Urinary bladder (tissue), 3 donors: ENCODE measurements at regions not wholly inside any gene's neighbourhood (a gene's known extent, or its start where the extent isn't known, plus 50 kb on each side); places are given as distances from the start of the nearest gene placed in this dataset.

Experiments
- DNase-seq: peaks from one replicate; pipeline ENCODE4 v3.0.0-alpha.2; 2015; ENCODE audit errors: extremely low spot score
- H3K27ac ChIP-seq: one replicate; pipeline ENCODE4 v1.5.1; 2013; ENCODE audit warnings: low read depth, mild to moderate bottlenecking, moderate library complexity
- H3K36me3 ChIP-seq: one replicate; pipeline ENCODE4 v1.6.1; 2013; ENCODE audit warnings: mild to moderate bottlenecking, moderate library complexity; ENCODE audit not compliant: insufficient read depth
- H3K4me1 ChIP-seq: one replicate; pipeline ENCODE4 v1.6.1; 2013; ENCODE audit warnings: mild to moderate bottlenecking, moderate library complexity; ENCODE audit not compliant: insufficient read depth
- H3K4me3 ChIP-seq: one replicate; pipeline ENCODE4 v1.5.1; 2013; ENCODE audit warnings: low read depth, low read length
- WGBS: extraction: QIAGEN DNeasy Blood & Tissue Kit; methylation state at CpG from one replicate; pipeline ENCODE4 v1.1.7; 2013; 5-methylcytosine and 5-hydroxymethylcytosine counted together
- donor health status: healthy with polysubstance abuse.
- donor health status: healthy.

GRCh38 chr3:5727743-5728484 lies 540.4 kb downstream of the EDEM1 start:
- no peaks in the 10 kb centered on the region for H3K4me1 ChIP-seq
- no peak for DNase-seq
- WGBS = 87% methylated on average over 10 of the region's 10 CpGs
- H3K36me3 ChIP-seq = no peaks in the 10 kb centered on the region
- no peak overlapping the region for H3K27ac ChIP-seq
- no peak overlapping the region for H3K4me3 ChIP-seq

- no peak for DNase-seq
- 92% methylated on average over 4 of the region's 4 CpGs for WGBS
- Histone ChIP-seq H3K4me3 (no peak overlapping the region), H3K36me3 (no peaks in the 10 kb centered on the region), H3K4me1 (no peaks in the 10 kb centered on the region), H3K27ac (no peak overlapping the region)
These were observed 542.3 kb downstream of the EDEM1 start for GRCh38 chr3:5729852-5730251.

- DNase-seq = no peak
- H3K4me1 ChIP-seq = no peaks in the 10 kb centered on the region
- no peak overlapping the region for H3K4me3 ChIP-seq
- H3K36me3 ChIP-seq = no peaks in the 10 kb centered on the region
- WGBS = 85% methylated on average over 2 of the region's 2 CpGs
- no peak overlapping the region for H3K27ac ChIP-seq
These were observed 543.6 kb downstream of the EDEM1 start for GRCh38 chr3:5731100-5731499.

- no peaks in the 10 kb centered on the region for H3K36me3 ChIP-seq
- DNase-seq = no peak
- no peak overlapping the region for H3K27ac ChIP-seq
- H3K4me3 ChIP-seq = no peak overlapping the region
- WGBS = 26% methylated on average over 2 of the region's 2 CpGs
- no peaks in the 10 kb centered on the region for H3K4me1 ChIP-seq
These were observed 544.6 kb downstream of the EDEM1 start for GRCh38 chr3:5732081-5732480.

GRCh38 chr3:5733995-5734394 lies 546.5 kb downstream of the EDEM1 start:
- Histone ChIP-seq H3K27ac (no peak overlapping the region), H3K4me3 (no peak overlapping the region), H3K36me3 (no peaks in the 10 kb centered on the region), H3K4me1 (no peaks in the 10 kb centered on the region)
- no peak for DNase-seq
- 69% methylated on average over 4 of the region's 4 CpGs for WGBS

- no peak for DNase-seq
- no peak overlapping the region for H3K27ac ChIP-seq
- no peaks in the 10 kb centered on the region for H3K4me1 ChIP-seq
- 70% methylated on average over 6 of the region's 6 CpGs for WGBS
- no peaks in the 10 kb centered on the region for H3K36me3 ChIP-seq
- no peak overlapping the region for H3K4me3 ChIP-seq
These were observed 548.4 kb downstream of the EDEM1 start for GRCh38 chr3:5735896-5736295.

GRCh38 chr3:5739299-5739935 lies 551.9 kb downstream of the EDEM1 start:
- Histone ChIP-seq H3K36me3 (no peaks in the 10 kb centered on the region), H3K4me1 (no peaks in the 10 kb centered on the region), H3K4me3 (no peak overlapping the region), H3K27ac (no peak overlapping the region)
- no peak for DNase-seq
- 60% methylated on average over 3 of the region's 3 CpGs for WGBS

- Histone ChIP-seq H3K4me1 (no peaks in the 10 kb centered on the region), H3K4me3 (no peak overlapping the region), H3K27ac (no peak overlapping the region), H3K36me3 (no peaks in the 10 kb centered on the region)
- 75% methylated on average over 2 of the region's 2 CpGs for WGBS
- DNase-seq = no peak
These were observed 552.4 kb downstream of the EDEM1 start for GRCh38 chr3:5739949-5740348.

- no peak overlapping the region for H3K27ac ChIP-seq
- 91% methylated on average over 4 of the region's 4 CpGs for WGBS
- no peak overlapping the region for H3K4me3 ChIP-seq
- DNase-seq = no peak
- no peaks in the 10 kb centered on the region for H3K4me1 ChIP-seq
- H3K36me3 ChIP-seq = no peaks in the 10 kb centered on the region
These were observed 553.5 kb downstream of the EDEM1 start for GRCh38 chr3:5741017-5741416.

GRCh38 chr3:5750091-5750490 lies 562.6 kb downstream of the EDEM1 start:
- H3K4me1 ChIP-seq = no peaks in the 10 kb centered on the region
- 87% methylated on average over 3 of the region's 3 CpGs for WGBS

GRCh38 chr3:5750874-5751640 lies 563.5 kb downstream of the EDEM1 start:
- no peak for DNase-seq
- H3K27ac ChIP-seq = no peak overlapping the region
- no peaks in the 10 kb centered on the region for H3K4me1 ChIP-seq
- H3K4me3 ChIP-seq = no peak overlapping the region
- no peaks in the 10 kb centered on the region for H3K36me3 ChIP-seq
- WGBS = 94% methylated on average over 3 of the region's 3 CpGs

More at GRCh38 chr3:5750091-5750490, 562.6 kb downstream of the EDEM1 start:
- Histone ChIP-seq H3K4me3 (no peak overlapping the region), H3K27ac (no peak overlapping the region), H3K36me3 (no peaks in the 10 kb centered on the region)
- DNase-seq = no peak

- DNase-seq = no peak
- no peak overlapping the region for H3K4me3 ChIP-seq
- 60% methylated on average over 2 of the region's 2 CpGs for WGBS
- H3K27ac ChIP-seq = no peak overlapping the region
- H3K36me3 ChIP-seq = no peaks in the 10 kb centered on the region
- no peaks in the 10 kb centered on the region for H3K4me1 ChIP-seq
These were observed 567.1 kb downstream of the EDEM1 start for GRCh38 chr3:5754602-5755001.

- WGBS = 66% methylated on average over 4 of the region's 4 CpGs
- no peak for DNase-seq
- H3K27ac ChIP-seq = no peak overlapping the region
- H3K4me1 ChIP-seq = no peaks in the 10 kb centered on the region
- no peak overlapping the region for H3K4me3 ChIP-seq
- H3K36me3 ChIP-seq = no peaks in the 10 kb centered on the region
These were observed 568.9 kb downstream of the EDEM1 start for GRCh38 chr3:5756443-5756842.
